GM19351 (cell line): ENCODE measurements at regions not wholly inside any gene's neighbourhood (a gene's known extent, or its start where the extent isn't known, plus 50 kb on each side); places are given as distances from the start of the nearest gene placed in this dataset.
A peak's percentile ranks its signal among the peaks of the same experiment; 100 is the strongest.

ENCODE experiments used
- ATAC-seq: cut with Tn5 transposase; IDR thresholded peaks from one replicate; pipeline ENCODE4 v1.9.1; 2021; ENCODE audit warnings: mild to moderate bottlenecking, moderate library complexity; ENCODE audit not compliant: unreplicated experiment

DNA sequence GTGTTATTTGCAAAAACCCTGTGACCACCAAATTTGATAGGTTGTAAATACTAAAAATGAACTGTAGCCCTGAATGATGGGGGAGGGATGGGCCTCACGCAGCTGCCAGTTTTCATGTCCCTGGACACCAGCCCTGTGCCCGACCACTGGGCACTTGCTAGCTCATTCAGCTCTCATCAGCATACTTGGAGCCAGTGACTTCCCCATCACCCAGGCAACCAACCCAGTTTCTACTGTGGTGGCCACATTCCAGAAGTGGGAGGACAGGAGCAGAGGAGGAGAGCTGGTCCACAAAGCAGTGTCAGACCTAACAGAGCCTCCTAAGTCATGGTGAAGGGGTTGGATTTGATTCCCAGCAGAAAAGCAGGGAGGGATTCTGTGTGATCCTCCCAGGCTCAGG lies 128.2 kb downstream of the CPEB2 start:
- no peak for ATAC-seq

DNA sequence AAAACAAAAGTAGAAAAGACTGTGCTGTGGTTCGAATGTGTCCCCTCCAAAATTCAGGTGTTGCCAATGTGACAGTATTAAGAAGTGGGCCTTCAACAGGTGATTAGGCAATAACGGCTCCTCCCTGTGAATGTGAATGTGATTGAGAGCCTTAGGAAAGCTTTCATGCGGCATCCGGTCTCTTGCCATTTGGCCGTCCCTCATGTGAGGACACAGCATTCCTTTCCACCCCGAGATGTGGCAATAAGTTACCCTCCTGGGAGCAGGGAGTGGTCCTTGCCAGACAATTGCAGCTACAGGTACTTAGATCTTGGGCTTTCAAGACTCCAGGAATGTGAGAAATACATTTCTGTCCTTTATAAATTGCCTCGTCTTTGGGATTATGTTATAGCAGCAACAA lies 129.3 kb downstream of the CPEB2 start:
- ATAC-seq: no peak

DNA sequence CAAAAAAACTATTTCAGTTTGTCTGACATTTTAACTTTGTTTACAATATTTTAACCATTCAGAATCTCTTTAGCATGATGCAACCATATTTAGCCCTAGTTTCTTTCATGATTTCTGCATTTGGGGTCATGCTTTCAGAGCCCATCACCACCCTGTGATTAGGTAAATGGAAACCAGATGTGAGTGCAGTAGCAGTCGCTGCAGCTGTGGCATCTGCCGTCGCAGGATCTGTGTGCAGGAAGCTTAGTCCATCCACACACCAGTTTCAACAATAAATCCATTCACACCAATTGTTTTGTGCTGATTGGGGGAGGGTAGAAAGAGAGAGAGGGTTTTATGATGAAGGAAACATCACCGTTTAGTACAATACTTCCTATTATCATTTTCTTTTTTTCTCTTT lies 130.5 kb downstream of the CPEB2 start:
- no peak for ATAC-seq

DNA sequence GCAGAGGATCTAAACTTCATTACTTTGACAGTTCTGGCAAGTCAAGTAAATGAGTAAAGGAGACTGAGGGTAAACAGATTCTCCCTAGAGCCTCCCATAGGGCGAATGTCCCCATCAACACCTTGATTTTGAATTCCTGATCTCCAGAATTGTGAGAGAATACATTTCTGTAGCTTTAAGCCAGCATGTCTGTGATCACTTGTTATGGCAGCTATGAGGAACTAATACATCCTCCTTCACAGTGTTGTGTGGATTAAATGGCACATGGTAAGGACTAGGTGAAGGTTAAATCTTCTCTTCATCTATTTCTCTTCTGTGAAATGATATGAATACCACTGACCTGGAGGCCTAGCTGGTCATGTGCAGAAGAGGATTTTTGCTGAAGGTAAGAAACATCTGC lies 137.3 kb downstream of the CPEB2 start:
- no peak for ATAC-seq

DNA sequence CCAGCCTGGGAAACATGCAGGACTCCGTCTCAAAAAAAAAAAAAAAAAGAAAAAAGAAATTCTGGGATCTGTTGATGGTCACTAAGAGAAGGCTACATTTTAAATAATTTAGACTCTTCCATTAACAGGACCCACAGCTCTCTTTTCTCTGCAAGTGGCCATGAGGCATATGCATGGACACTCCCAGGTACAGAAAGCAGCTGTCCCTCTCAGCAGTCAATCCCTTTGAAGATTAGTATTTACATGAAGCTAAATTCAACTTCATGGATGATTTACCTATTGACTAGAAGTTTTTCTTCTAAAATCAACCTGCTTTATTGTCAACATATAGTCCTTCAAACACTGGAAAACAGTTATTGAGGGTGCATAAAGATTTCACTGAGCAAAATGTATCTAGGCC lies 139.9 kb downstream of the CPEB2 start:
- ATAC-seq: no peak

DNA sequence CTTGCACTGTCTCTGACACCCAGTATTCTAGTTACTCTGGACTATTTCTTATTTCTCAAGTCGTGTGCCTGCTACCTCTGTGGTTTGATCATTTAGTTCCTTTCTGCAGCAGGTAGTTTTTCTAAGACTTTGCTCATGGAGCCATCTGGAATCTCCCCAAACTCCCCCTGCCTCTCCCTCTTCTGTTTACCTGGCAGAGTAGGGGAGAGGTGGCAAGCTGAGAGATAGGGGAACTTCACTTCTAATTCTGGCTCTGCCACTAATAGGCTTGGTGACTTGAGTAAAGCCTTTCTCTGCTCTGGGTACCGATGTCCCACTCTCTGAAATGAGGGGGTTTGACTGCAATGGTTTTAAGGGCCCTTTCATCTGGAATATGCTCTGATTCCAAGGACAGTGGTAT lies 141.3 kb downstream of the CPEB2 start:
- ATAC-seq: no peak

DNA sequence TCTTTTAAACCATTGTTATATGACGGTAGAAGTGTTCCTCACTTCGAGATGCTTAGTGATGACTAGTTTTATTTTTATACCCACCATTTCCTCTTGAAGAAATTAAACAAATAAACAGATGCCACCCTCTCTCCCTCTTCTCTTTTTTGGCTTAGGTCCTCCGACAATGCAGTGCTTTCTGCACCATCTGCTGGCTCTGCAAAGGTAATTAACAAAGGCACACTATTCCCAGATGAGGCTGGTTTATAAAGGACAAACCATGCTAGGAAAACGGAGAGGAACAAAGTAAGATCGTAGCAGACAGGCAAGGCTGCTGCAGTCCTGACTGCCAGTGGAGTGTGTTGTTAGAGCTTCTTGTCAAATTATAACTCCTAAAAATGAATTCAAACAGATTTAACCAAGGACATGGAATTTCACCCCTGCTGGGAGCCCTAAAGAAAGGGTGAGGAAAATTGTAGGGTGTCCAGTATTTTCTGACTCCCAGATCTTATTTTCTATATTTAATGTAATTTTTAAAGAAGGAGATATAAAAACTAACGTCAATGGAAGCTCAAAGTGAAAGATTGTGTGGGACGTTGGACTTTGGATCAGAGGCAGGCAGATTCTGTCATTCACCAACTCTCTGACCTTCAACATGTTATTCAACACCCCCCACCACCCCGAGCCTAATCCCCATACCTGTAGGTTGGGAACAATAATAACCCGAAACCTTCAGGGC lies 142.1 kb downstream of the CPEB2 start:
- ATAC-seq: no peak

DNA sequence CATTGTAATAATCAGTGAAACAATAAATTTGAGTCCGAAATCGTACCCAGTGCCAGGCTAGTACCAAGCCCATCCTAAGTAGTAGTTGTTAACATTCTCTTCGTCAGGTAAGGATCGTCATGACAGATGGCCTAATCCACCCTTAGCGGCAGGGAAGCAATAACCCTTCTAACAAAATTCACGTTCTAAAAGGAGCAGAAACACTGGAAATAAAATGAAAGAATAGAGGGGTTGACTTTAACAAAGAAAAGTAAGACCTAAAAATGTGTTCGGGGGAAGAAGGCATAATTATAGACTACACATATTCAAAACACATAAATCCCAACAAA lies 142.7 kb downstream of the CPEB2 start:
- no peak for ATAC-seq

DNA sequence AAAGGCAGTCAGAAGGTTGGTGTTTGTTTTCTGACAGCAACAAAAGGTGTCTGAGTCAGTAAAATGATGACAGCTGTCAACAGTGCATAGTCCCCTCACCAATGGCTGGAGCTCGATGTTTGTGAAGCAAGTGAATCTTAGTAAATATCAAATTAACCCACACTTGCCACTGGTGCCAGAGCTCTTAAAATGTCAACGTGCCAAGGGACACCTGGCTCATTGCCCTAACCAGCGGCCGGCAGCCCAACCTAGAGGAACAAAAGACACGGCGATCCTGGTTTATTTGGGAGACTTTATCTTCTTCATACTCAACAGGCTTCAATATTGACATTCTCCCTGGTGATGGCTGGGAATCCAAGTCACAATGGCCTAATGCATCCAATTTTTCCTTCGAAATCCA lies 143.4 kb downstream of the CPEB2 start:
- no peak for ATAC-seq

DNA sequence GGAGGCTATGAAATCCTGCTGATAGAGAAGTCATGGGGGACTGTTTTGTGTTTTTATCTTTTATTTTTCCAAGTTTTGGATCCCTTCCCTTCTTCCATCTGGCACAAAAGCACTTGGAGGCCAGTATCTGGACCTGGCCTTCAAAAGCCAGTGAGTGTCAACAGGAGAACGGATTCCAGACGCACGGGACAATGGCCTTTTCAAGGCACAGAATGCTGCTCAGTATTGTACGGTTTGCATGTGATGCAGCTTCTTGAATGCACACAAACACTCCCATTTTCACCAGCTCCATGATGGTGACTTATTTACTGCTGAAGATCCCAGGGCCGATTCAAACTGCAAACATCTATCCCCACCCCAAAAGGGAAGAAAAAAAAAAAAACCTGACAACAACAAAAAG lies 145.4 kb downstream of the CPEB2 start:
- no peak for ATAC-seq

DNA sequence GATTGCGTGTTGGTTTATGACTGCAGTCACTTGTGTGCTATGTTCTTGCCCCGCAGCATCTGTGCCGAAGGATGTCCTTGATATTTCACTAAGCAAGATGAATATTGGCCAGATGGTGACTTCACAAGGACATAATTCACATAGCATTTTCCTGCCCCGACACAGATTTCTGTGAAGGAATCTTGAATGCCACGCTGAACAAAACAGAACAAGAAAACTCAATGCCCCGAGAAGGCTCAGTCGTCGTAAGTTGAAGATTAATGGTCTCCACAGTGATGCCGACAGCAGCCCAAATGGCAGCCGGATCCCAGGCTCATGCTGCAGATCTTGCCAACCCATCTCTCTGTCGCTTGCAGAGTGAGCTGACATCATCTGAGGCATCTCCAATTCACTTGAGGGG lies 145.9 kb downstream of the CPEB2 start:
- ATAC-seq: no peak

DNA sequence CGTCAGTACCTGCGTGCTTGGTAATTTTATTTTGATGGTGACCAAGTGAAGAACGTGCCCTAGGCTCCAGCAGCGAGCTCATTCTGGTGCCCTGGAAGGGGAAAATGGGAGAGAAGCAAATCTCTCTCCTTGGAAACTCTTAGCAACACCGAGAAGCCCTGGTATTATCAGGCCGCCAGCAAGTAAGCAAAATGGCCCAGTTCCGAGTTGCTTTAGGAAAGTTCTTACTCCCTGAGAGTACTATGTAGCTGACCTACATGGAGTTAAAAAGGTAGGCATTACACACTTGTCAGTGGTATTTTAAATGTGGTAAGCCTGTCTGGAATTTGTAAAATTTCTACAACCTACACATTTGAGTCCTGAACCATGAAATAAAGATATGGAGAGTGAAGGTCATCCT lies 146.4 kb downstream of the CPEB2 start:
- no peak for ATAC-seq

DNA sequence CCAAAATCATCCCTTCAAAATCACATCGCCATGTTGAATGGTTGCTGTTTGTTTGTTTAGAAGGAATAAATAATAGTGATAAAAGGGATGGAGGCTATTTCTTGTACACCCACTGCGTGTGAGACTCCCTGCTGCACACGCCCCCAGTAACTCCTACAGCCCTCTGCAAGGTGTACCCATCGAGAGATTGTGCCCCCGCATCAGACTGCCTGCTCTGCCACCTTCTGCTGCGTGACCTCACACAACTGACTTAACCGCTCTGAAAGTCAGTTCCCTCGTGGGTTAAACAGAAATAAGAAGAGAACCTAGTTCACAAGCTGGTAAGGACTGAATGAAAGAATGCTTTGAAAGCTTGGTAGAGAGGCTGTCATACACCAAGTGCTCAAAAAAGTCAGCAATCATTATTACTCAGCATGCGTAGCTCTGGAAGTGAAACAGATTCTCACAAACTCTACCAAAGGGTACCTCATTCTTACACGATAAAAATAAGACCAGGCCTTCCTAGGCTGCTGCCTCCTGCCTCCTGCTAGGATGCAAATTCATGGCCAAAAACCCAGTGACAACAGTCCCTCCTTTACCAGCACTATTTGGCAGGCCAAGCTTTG lies 147.1 kb downstream of the CPEB2 start:
- peak; percentile 68 for ATAC-seq

DNA sequence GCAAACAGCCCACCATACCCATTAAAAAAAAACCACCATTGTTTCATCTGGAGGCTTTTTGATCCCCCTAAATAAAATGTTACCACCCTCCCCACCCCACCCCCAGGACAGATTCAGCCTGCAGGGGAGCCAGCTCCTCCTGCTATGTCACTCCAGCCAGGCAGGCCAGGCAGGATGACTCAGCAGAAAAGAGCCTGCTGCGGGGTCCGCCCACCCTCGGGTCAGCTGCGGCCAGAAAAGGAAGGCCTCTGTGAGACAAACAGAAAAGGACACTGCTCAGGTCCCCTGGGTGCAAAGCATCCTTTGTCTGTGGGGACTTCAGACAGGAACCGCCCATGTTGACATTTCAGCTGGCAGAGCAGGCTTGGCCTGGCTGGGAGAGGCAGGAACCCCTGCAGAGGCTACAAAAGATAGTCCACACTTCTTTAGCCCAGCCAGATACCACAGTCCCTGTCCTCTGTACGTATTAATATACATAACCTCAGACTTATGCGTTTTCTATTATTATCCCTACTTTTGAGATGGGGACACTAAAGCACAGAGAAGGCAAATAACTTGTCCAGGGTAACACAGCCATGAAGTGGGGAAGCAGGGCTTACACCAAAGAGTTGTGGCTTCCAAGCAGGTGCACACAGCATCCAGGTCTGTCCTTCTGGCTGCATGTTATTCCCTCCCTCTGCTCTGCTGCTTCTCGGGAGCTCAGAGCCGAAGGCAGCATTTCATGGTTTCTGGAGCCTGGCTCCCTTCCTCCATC lies 147.7 kb downstream of the CPEB2 start:
- peak; percentile 82 for ATAC-seq

DNA sequence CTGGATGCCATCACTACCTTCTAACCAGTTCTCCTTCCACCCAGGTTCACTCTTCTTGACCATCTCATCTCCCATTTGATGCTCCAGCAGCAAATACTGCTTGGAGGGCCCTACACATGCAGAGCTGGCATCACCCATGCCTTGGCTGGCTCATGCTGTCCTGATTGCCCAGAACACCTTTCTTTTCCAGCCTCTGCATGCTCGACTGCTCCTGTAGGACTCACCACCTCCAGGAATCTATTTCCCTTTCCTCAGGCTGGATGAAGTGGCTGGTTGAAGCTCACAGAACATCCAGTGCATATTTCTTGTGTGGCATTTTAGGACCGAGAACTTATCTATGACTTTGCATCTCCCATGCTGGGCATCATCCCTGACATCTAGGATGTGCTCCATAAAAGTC lies 148.3 kb downstream of the CPEB2 start:
- no peak for ATAC-seq

DNA sequence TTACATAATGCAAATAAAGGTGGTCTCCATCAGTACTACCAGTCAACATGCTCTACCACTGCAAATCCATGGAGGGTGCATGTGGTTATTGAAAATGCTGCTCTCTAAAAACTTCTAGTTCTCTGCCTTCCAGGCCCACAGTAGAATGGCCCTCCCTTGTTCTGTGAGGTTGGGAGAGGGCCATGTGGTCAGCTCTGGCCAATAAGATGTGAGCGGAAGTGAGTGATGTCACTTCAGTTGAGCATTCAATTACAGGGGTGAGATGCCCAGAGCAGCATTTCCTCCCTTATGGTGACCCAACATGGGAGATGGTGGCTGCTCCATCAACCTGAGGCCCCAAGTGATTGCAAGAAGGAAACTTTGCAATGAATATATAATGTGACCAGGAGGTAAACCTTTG lies 148.8 kb downstream of the CPEB2 start:
- no peak for ATAC-seq

DNA sequence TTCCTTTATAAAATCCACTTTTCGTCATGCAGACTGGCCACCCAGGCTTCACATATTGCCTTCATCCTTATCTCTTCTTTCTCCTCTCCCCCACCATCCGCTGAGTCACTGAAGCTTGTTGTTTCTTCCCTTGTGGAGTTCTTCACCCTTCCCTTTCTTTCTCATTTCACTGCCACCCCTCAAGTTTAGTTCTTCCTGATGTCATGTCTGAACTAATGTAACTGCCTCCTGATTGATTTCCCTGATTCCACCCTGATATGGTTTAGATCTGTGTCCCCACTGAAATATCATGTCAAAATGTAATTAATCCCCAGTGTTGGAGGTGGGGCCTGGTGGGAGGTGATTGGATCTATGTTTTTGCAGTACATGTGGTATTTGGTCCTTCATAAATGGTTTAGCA lies 151.4 kb downstream of the CPEB2 start:
- no peak for ATAC-seq

DNA sequence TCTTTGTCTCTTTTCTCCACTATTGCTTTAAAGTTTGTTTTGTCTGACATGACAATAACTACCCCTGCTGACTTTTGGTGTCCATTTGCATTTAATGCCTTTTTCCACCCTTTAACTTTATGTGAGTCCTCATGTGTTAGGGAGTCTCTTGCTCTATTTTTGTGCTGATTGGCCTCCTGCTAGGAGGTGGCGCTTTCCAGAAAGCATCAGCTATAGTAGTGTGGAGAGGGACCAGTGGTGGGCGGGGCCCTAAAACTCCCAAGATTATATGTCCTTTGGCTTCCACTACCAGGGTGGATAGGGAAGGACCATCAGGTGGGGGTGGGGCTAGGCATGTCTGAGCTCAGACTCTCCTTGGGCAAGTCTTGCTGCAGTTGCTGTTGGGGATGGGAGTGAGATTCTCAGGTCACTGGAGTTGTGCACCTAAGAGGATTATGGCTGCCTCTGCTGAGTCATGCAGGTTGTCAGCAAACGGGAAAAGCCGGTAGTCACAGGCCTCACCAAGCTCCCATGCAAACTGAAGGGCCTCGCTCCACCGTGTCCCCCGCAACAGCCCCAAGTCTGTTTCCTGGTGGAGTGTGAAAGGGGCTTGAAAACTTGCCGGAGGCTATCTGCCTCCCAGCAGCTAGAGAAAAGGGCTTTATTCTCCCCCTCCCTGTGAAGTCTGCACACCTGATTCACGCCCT lies 156.3 kb downstream of the CPEB2 start:
- ATAC-seq: no peak

DNA sequence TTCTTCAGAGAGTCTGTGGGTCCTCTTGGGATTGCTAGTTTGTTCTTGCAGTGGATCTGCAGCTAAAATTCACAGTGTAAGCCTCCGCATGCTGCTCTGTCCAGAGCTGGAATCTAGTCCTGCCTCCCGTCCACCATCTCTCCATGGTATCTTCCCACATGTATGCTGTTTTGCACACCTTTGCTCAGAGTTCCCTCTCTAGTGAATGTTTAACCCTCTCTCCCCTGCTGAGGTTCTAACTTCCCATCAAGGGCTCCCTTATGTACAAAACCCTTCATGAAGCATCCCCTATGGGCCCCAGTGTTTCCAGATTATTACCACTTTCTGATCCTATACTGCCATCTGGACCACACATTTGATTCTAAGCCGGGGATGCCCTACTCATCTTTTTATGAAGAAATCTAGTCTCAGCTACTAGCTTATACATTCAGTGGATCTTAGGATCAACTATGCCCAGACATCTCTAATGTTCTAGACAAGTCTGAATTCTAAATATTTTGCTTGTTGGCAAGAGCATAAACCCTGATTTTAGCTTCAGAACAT lies 157.3 kb downstream of the CPEB2 start:
- no peak for ATAC-seq

DNA sequence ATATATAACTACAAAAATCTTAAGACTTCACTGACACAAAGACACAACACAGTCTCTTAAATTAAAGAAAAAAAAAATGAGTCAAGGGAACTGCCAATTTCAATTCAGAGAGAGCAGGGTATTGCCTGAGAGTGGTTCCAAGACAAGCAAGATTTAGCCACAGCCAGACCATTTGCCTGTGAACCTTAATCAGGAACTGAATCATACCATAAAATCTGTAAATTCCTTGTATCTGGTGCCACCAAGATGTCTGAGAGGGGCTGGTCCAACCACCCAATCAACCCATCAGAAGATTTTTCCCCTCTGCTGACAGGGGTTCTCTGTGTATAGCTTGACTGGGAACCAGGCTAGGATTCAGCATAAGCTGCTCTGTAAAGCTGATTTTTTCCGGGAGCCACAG lies 159.2 kb downstream of the CPEB2 start:
- ATAC-seq: no peak

DNA sequence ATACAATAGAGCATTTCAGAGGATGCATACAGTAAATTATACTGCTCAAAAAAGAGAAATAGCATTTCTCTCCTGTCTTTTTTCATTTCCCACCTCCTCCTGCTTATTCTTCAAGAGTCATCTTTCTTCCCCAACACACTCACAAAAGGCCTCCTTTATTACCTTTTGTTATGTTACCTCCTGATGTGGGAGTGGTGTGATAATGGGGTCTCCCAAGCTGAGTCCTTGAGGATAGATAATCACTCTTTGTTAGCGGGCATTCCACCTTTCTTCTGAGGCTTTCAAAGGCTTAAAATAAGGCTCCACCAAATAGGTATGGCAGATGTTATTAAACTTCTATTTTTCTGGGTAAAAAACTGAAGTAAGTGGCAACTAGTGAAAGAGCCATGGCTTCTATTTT lies 159.8 kb downstream of the CPEB2 start:
- no peak for ATAC-seq
